ENCODE measurements at regions not wholly inside any gene's neighbourhood (a gene's known extent, or its start where the extent isn't known, plus 50 kb on each side); places are given as distances from the start of the nearest gene placed in this dataset.
A peak's percentile ranks its signal among the peaks of the same experiment; 100 is the strongest.

DNA sequence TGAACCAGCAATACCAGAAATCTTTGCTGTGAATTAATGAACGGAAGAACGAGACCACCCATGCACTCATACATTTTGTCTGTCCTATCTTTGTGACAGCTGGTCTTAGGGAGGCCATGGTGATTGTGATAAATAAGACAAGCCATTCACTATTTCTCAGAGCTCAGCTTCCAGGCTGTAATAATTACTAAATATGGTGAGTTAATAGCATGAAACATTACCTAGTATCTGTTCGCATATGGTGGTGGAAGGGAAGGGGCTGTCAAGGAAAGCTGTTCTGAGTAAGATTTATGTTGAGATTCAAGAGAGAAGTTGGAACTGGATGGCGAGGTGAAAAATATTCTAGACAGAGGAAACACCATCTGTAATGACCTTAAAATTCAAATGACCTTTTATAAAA is 719.0 kb upstream of the ZNF385D start:
- no peaks in the 10 kb centered on the region for H3K9me3 Mint-ChIP-seq
- peaks cover 4% of the 10 kb centered on the region for H3K36me3 Mint-ChIP-seq
- H3K4me3 Mint-ChIP-seq = peak overlapping the region in 1 of 4 donors; percentile 49
- no peaks in the 10 kb centered on the region for H3K4me1 Mint-ChIP-seq
- H3K27me3 Mint-ChIP-seq = no peaks in the 10 kb centered on the region
- H3K27ac Mint-ChIP-seq = no peak overlapping the region

DNA sequence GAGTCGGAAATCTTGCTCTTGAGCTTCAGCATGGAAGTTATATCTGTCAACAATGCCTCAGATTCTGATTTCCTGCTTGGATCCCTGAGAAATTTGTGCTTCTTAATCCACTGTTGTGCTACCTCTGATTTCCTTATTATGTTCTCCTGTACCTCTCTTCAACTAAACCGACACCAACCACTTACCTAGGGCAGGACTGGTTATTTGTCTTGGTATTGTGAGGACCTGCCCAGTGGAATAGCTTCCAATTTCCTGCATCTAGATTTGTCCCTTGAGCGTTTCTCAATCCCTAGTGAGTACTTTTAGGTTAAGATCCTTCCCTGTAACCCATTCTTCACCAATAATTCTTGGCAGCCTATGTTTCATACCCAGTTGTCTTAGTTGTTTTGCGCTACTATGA is 720.5 kb upstream of the ZNF385D start:
- Mint-ChIP-seq H3K27me3 (no peaks in the 10 kb centered on the region), H3K27ac (no peak overlapping the region), H3K9me3 (peaks cover 0 to 2% (median 0%) of the 10 kb centered on the region in 3 donors), H3K4me3 (no peak overlapping the region), H3K4me1 (no peaks in the 10 kb centered on the region), H3K36me3 (peaks cover 4% of the 10 kb centered on the region)

DNA sequence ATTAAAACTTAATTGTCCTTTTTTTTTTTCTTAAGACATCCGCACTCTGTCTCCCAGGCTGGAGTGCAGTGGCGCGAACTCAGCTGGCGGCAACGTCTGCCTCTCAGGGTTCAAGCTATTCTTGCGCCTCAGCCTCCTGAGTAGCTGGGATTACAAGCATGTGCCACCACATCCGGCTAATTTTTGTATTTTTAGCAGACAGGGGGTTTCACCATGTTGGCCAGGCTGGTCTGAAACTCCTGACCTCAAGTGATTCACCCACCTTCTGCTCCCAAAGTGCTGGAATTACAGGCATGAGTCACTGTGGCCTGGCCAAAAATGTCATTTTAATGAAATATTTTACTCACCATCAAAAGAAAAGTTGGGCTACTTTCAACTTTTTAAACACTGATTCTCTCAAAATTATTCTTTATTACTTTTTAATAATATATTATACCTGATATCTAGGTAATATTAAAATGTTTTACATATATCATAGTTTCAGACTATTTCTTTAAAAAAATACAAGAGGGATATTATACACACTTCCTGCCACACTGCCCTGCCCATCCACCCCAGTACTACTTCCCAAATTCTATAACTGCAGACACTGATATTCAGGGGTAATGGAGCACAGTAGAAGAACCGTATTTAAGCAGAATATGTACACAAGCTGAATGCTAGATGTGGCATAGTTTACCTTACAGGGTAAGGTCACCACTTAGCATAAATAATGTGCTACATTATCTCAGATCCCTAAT is 723.9 kb upstream of the ZNF385D start:
- Mint-ChIP-seq H3K4me1 (no peaks in the 10 kb centered on the region), H3K27ac (no peak overlapping the region), H3K36me3 (peaks cover 4% of the 10 kb centered on the region), H3K27me3 (no peaks in the 10 kb centered on the region), H3K4me3 (no peak overlapping the region), H3K9me3 (peaks cover 0 to 2% (median 0%) of the 10 kb centered on the region in 3 donors)

DNA sequence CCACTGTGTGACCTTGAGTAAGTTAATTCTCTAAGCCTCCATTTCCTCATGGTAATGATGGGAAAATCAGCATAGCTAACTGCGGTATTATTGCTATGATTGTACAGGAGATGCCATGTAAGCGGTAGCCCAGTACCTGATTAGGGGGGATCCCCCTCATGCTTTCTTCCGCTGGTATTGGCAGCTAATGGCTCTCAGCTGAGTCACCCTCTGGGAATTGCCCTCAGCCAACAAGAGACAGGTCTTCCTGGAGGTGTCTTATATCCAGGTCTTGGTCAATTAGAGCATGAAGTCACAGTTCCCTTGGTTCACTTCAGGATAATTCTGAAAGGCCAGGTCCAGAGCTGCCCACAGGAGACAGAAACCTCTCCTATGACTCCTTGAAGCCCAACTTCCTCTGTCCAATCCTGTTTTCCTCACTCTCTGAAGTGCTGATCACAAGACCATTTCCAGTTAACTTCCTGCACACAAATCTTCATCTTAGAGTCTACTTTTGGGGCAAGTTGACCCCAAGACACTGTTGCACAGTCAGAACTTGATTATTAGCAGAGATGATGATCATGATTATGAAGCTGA is 724.7 kb upstream of the ZNF385D start:
- Mint-ChIP-seq H3K9me3 (peaks cover 0 to 4% (median 0%) of the 10 kb centered on the region in 3 donors), H3K4me1 (no peaks in the 10 kb centered on the region), H3K27me3 (no peaks in the 10 kb centered on the region), H3K4me3 (no peak overlapping the region), H3K36me3 (peaks cover 4% of the 10 kb centered on the region), H3K27ac (no peak overlapping the region)

DNA sequence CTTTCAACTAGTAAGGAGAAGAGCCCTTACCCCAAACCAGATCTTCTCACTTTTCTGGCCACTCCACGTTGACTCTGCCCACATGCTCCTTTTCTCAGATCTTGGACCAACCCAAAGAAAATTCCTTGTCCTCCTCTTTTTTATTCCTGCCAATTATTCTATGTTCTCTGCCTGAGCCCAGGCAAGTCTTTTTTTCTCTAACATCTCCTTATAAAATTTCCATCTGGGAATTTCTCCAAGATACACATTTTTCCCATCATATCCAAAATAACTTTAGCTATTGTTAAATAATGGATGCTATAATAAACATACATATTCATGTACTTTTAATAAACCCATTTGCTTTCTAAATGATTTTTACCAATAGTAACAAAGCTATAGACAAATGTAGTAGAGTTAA is 726.0 kb upstream of the ZNF385D start:
- Mint-ChIP-seq H3K36me3 (peaks cover 4% of the 10 kb centered on the region), H3K9me3 (peaks cover 0 to 4% (median 0%) of the 10 kb centered on the region in 3 donors), H3K4me3 (no peak overlapping the region), H3K27ac (no peak overlapping the region), H3K4me1 (no peaks in the 10 kb centered on the region), H3K27me3 (no peaks in the 10 kb centered on the region)

DNA sequence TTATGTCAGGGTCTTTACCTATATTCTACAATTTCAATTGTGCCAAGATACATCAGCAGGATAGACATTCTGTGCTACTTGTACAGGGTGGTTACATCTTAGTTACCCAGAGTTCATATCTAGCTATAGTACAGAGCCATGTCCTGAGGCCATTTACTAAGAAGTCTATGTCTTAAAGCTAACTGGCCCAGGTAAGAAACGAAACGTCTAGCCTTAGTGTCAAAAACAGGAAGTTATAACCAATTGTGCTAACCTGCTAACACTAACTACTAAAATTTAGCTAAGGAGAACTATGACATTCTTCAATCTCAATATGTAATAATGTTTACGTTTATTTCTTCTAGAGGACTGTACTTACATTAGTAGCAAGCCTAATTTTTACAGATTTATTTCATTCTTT is 717.2 kb upstream of the UBE2E2 start:
- Mint-ChIP-seq H3K27me3 (no peaks in the 10 kb centered on the region), H3K27ac (no peak overlapping the region), H3K4me1 (no peaks in the 10 kb centered on the region), H3K9me3 (peaks cover 0 to 7% (median 2%) of the 10 kb centered on the region in 3 donors), H3K4me3 (no peak overlapping the region), H3K36me3 (no peaks in the 10 kb centered on the region)

DNA sequence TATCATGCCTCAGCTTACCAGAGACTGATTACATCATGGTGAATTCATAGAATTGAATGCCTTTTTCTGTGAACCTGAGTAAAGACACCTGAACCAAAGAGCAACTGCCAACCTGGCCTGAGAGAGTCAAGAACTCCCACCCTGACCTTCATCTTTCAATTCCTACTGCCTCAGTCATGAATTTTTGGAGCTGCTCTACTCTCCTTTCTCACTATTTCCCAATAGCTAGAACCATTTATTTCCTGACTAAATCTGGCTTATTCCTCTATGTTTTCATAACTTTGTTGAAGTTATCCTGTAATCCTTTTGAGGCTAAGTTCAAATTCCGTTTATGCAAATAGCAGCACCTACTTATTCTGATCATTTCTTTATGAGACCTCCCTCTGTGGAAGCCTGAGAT is 712.4 kb upstream of the UBE2E2 start:
- no peak overlapping the region for H3K4me3 Mint-ChIP-seq
- no peak overlapping the region for H3K27ac Mint-ChIP-seq
- peaks cover 0 to 2% (median 2%) of the 10 kb centered on the region in 3 donors for H3K9me3 Mint-ChIP-seq

DNA sequence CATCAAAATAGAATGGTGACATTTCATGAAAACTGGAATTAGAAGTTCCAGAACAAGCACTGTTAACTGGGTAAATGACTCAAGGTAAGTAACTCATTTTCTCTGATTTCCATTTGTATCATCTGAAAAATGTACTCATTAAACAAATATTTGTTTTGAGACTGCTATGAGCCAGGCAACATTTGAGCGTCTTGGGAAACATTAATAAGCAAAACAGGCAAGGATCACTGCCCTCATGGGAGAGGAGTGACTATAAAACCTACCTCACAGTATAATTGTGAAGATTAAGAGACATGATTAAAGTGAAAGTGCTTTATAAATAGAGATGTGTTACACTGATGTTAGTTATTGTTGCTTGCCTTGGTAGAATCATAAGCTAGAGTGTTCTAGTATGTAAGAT is 711.8 kb upstream of the UBE2E2 start:
- Mint-ChIP-seq H3K27me3 (no peaks in the 10 kb centered on the region), H3K4me1 (no peaks in the 10 kb centered on the region), H3K36me3 (no peaks in the 10 kb centered on the region), H3K27ac (no peak overlapping the region), H3K4me3 (no peak overlapping the region), H3K9me3 (peaks cover 0 to 2% (median 2%) of the 10 kb centered on the region in 3 donors)

More for the DNA sequence above, 712.4 kb upstream of the UBE2E2 start:
- H3K27me3 Mint-ChIP-seq = no peaks in the 10 kb centered on the region
- no peaks in the 10 kb centered on the region for H3K4me1 Mint-ChIP-seq
- no peaks in the 10 kb centered on the region for H3K36me3 Mint-ChIP-seq

DNA sequence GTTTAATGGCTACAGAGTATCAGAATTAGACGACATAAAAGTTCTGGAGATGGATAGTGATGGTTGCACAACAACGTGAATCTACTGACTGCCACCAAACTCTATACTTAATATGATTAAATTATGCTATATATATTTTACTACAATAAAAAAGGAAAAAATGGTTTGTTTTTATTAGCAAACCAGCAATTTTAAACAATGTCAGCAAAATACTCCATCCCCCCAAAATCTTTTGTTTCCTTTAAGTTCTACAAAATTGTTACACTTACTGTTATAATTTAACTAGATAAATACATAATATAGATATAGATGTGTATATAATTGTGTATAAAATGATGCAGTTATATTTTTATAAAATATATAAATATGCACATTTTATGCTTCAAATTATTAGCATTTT is 710.8 kb upstream of the UBE2E2 start:
- H3K9me3 Mint-ChIP-seq = peaks cover 0 to 2% (median 2%) of the 10 kb centered on the region in 3 donors
- no peaks in the 10 kb centered on the region for H3K4me1 Mint-ChIP-seq

DNA sequence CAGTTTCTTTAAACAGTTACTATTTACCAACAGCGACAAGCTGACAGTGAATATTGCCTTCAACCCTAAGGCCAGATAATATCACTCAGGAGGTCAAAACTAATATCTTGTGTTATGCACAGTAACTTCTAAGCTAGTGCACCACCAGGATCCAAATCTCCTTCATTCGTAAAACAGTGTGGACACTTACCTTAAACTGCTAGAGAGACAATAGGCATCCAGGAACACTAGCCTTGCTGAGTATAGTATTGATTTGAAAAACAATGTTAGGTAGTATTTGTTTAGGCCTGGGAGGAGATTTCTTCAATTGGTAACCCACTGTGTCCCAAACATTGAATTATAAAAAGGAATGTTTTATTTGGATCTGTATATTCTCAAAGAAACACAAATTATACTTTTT is 707.9 kb upstream of the UBE2E2 start:
- no peaks in the 10 kb centered on the region for H3K27me3 Mint-ChIP-seq
- H3K36me3 Mint-ChIP-seq = no peaks in the 10 kb centered on the region
- H3K4me3 Mint-ChIP-seq = no peak overlapping the region
- H3K27ac Mint-ChIP-seq = no peak overlapping the region
- H3K9me3 Mint-ChIP-seq = peaks cover 0 to 2% (median 0%) of the 10 kb centered on the region in 3 donors
- no peaks in the 10 kb centered on the region for H3K4me1 Mint-ChIP-seq

More for the DNA sequence above, 710.8 kb upstream of the UBE2E2 start:
- no peak overlapping the region for H3K27ac Mint-ChIP-seq
- H3K36me3 Mint-ChIP-seq = no peaks in the 10 kb centered on the region
- no peak overlapping the region for H3K4me3 Mint-ChIP-seq
- no peaks in the 10 kb centered on the region for H3K27me3 Mint-ChIP-seq

DNA sequence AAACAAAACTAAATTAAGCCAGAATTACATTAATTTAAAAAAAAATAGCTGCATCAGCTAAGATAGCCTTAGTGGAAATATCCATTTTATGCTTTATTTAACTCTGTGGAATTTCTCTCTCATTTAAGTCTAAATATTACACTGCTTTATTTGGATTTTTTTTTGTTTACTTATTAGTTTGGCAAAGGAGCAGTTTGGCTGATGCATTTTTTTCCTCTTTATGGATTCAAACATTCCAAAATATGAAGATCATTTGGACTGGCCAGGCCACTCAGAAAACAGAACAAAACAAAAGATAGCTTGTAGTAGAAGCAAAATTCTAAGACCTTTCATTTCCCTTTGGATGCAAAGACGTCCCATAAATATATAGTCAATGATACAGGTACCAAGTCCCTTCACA is 707.3 kb upstream of the UBE2E2 start:
- H3K9me3 Mint-ChIP-seq = peaks cover 0 to 2% (median 0%) of the 10 kb centered on the region in 3 donors
- H3K27me3 Mint-ChIP-seq = no peaks in the 10 kb centered on the region
- no peak overlapping the region for H3K27ac Mint-ChIP-seq
- H3K4me3 Mint-ChIP-seq = no peak overlapping the region
- H3K4me1 Mint-ChIP-seq = no peaks in the 10 kb centered on the region
- no peaks in the 10 kb centered on the region for H3K36me3 Mint-ChIP-seq

DNA sequence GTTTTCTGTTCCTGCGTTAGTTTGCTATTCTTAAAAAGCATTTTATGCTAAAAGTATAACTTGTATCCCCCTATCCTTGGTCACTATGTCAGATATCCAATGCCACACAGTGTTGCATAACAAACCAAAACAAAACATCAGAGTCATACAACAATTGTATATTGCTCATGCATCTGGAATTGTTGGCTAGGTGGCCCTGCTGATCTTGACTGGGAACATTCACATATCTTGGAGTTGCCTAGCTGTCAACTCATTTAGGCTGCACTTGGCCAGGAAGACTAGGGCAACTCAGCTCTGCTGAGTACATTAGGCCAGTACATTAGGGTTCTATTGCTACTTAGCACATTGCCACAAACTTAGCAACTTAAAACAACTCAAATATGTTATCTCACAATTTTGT is 706.5 kb upstream of the UBE2E2 start:
- H3K27ac Mint-ChIP-seq = no peak overlapping the region
- no peaks in the 10 kb centered on the region for H3K9me3 Mint-ChIP-seq
- no peaks in the 10 kb centered on the region for H3K27me3 Mint-ChIP-seq
- H3K4me1 Mint-ChIP-seq = no peaks in the 10 kb centered on the region
- H3K4me3 Mint-ChIP-seq = no peak overlapping the region
- H3K36me3 Mint-ChIP-seq = no peaks in the 10 kb centered on the region

DNA sequence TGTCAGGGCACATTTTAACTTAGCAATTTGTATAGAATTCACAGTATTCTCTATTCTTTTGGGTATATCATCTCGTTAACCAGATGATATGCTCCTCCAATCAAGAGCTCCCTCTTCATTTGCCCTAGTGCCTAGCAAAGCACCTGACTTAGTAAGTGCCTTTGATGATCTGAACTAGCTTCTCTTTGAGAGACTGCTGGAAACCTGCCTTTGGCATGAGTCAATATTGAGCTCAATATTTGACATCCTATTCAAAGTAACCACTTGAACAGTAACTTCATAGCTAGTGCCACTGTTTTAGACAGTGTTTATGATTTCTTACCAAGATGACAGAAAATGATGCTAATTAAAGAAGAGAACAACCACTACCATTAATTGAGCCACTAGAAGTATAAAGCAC is 696.3 kb upstream of the UBE2E2 start:
- H3K36me3 Mint-ChIP-seq = no peaks in the 10 kb centered on the region
- no peaks in the 10 kb centered on the region for H3K4me1 Mint-ChIP-seq
- no peak overlapping the region for H3K4me3 Mint-ChIP-seq
- H3K27ac Mint-ChIP-seq = no peak overlapping the region
- no peaks in the 10 kb centered on the region for H3K27me3 Mint-ChIP-seq
- H3K9me3 Mint-ChIP-seq = peaks cover 0 to 3% (median 0%) of the 10 kb centered on the region in 3 donors

DNA sequence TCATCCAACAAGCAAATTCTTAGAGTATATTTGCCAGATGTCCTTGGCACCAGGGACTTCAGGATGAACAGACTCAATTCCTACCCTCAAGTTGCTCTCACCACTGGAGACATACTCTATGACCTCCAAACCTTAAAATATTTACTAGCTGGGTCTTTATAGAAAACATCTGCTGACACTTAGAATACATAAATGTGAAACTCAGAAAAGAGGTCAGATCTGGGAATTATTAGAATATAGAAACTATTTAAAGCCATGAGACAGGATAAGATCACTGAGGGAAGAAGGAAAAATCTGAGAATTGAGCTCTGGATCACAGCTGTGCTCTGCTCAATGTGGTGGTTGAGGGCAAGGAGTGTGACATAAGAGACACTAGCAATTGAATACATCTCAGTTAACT is 695.4 kb upstream of the UBE2E2 start:
- no peak overlapping the region for H3K27ac Mint-ChIP-seq
- peaks cover 0 to 3% (median 0%) of the 10 kb centered on the region in 3 donors for H3K9me3 Mint-ChIP-seq
- H3K27me3 Mint-ChIP-seq = no peaks in the 10 kb centered on the region
- H3K4me3 Mint-ChIP-seq = no peak overlapping the region
- H3K36me3 Mint-ChIP-seq = no peaks in the 10 kb centered on the region
- H3K4me1 Mint-ChIP-seq = no peaks in the 10 kb centered on the region

DNA sequence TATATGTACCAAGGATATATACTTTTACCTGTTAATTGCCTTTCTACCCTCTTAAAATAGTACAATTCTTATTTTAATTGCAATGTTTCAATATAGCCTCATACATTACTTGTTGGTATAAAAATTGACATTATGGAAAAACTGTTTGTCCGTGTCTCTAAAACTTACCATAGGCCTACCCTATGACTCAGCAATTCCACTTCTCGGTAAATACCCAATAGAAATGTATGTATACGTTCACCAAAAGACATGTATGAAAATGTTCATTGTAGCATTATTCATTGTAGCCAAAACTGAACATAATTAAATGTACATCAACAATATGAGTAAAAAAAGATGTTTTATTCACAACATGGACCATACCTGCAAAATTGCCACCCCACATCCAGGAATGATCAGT is 679.2 kb upstream of the UBE2E2 start:
- Mint-ChIP-seq H3K4me3 (no peak overlapping the region), H3K36me3 (no peaks in the 10 kb centered on the region), H3K9me3 (peaks cover 2 to 20% (median 4%) of the 10 kb centered on the region in 3 donors), H3K27ac (no peak overlapping the region), H3K4me1 (no peaks in the 10 kb centered on the region), H3K27me3 (no peaks in the 10 kb centered on the region)

DNA sequence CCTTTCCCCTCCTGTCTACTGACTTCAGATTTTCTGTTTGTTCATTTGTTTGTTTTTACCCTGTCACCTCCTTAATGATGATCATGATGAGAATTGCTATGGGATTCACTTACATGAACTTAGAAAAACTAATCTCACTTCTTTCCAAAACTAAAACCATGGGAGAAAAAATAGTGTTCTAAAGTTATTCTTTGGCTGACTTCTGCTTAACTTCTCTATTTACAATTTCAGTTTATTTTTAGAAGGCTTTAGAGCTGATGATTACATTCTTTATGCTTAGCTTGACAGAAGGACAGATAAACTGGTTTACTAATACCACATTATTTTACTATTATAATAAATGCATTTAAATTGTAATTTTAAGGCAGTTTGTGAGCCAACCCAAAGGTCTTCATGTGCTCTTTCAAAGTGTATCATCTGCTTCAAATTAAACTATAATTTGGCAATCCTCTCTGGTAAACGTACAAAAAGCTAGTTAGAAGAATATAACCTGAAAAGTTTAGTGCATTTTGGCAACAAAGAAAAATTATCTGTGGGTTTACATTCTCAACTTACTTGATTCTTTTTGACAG is 676.8 kb upstream of the UBE2E2 start:
- Mint-ChIP-seq H3K4me1 (no peaks in the 10 kb centered on the region), H3K4me3 (no peak overlapping the region), H3K9me3 (peaks cover 2 to 11% (median 4%) of the 10 kb centered on the region in 3 donors), H3K27me3 (no peaks in the 10 kb centered on the region), H3K36me3 (no peaks in the 10 kb centered on the region), H3K27ac (no peak overlapping the region)
